Epithelial cell of proximal tubule (primary cell): ENCODE measurements at regions not wholly inside any gene's neighbourhood (a gene's known extent, or its start where the extent isn't known, plus 50 kb on each side); places are given as distances from the start of the nearest gene placed in this dataset.

Experiments
- DNase-seq: peaks from one replicate; pipeline ENCODE4 v3.0.0-alpha.2; 2011; ENCODE audit warnings: low read depth
- H3K4me3 ChIP-seq: 2 replicates; pipeline ENCODE4 v1.5.1; 2011; ENCODE audit warnings: low read depth, mild to moderate bottlenecking, low read length
- TF ChIP-seq, protein P1 (sequence below): conservative IDR thresholded peaks from 2 replicates; pipeline ENCODE4 v1.5.1; 2012; ENCODE audit warnings: low read depth, mild to moderate bottlenecking, low read length

DNA sequence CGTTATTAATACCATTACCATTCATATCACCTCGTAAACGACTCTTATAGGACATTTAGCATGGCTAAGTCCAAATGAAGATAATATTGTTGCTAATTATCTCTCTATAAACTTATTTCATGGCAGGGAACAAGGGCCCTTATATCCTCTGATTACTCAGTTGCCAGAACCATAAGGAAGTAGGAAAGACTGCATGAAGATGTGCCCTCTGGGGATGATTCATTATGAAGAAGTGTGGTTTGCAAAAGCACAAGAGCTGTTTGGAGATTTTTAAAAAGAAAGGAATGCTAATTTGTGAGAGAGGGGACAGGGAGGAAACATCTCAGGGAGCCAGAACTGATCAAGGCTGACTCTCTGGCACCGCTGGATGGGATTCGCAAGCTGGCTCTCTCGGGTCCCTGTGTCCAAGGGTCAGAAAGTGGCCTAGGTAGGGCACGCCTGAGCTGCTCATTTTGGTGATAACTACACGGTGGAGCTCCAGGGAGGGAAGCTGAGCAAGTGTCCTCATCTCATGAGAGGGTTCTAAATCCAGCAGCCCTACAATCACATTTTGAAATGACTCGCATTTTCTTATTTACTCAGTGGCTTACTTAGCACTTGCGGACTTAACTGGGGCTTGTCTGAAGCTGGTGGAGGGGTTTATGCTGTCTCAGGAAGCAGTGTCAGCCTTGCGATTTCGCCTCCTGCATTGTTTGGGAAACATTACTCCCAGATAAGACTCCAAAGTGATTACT is 136.8 kb downstream of the C5orf15 start:
- H3K4me3 ChIP-seq: no peak overlapping the region
- TF ChIP-seq, protein P1, sequence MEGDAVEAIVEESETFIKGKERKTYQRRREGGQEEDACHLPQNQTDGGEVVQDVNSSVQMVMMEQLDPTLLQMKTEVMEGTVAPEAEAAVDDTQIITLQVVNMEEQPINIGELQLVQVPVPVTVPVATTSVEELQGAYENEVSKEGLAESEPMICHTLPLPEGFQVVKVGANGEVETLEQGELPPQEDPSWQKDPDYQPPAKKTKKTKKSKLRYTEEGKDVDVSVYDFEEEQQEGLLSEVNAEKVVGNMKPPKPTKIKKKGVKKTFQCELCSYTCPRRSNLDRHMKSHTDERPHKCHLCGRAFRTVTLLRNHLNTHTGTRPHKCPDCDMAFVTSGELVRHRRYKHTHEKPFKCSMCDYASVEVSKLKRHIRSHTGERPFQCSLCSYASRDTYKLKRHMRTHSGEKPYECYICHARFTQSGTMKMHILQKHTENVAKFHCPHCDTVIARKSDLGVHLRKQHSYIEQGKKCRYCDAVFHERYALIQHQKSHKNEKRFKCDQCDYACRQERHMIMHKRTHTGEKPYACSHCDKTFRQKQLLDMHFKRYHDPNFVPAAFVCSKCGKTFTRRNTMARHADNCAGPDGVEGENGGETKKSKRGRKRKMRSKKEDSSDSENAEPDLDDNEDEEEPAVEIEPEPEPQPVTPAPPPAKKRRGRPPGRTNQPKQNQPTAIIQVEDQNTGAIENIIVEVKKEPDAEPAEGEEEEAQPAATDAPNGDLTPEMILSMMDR: no peak
- DNase-seq: no peak

DNA sequence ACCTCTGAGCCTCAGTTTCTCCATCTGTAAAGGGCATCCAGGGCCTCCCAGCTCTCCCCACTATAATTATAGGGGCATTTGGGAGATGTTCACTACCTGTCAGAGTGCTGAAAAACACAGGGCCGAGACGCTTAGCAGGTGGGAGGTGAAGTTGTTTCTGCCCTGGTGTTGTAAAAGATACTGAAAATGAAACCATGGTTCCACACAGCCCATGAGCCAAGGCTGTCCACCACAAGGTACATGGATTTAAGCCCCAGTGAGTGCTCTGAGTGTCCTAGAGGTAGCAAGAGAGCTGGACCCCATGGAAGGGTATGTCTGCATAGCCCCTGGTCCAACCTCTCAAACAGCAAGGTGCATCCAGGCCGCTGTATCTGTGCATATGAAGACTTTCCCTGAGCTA is 137.5 kb downstream of the C5orf15 start:
- DNase-seq: no peak
- TF ChIP-seq, protein P1: no peak
- no peak overlapping the region for H3K4me3 ChIP-seq

DNA sequence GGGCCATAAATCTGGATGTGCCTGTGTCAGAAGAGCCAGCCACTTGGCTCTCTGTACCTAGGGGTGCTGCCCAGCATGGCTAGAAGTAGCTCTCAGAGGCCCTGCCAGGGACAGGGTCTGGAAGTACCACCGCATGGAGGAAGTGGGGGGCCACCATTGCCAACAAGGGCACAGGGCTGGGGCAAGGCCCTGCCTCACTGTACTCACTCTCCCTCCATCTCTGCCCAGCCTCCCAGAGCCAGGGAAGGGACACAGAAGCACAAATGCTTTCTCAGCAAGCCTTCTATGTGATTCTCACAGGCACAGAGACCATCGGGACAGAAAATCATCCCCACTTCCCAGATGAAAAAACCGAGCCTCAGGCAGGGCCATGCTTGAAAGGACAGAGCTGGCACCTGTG is 138.1 kb downstream of the C5orf15 start:
- TF ChIP-seq, protein P1: no peak
- no peak overlapping the region for H3K4me3 ChIP-seq
- DNase-seq: no peak

DNA sequence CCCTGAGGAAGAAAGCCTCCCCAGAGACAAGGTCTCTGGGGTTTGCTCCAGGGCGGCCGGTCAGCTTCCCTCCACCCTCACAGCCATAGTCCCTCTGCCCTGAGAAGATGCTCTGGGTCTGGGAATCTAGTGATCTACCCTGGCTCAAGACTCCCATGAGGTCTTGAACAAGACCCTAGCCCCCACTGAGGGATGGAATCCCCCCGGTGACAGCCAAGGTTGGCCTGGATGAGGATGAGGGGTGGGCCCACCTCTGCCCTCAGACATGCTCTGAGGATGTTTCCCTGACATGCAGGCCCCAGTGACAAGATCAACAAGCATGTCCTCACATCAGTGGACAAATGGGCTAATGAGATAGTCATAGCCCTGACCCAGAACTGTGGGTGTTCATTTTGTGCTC is 138.6 kb downstream of the C5orf15 start:
- TF ChIP-seq, protein P1: no peak
- no peak for DNase-seq

GRCh38 chr5:133828722-133829121 is 139.7 kb downstream of the C5orf15 start:
- DNase-seq: no peak
- H3K4me3 ChIP-seq: no peak overlapping the region
- TF ChIP-seq, protein P1: no peak

More for the DNA sequence above, 138.6 kb downstream of the C5orf15 start:
- H3K4me3 ChIP-seq: no peak overlapping the region

DNA sequence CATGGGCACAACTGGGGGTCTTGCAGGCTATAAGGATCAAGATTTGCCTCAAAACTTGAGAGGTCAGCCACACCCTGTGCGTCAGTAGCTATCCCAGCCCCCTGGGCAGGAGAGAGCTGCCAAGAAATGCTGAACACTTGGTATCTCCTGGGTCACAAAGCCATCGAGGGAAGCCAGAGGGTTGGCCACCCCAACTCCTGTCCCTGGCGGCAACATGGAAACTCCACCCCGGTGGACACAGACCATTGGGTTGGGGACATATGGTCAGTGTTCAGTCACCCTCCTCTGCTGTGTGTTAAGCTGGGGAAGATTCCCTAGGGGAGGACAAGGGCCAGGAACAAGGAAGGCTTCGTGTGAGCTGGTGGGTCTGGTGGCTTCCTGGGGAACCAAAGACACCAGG is 140.6 kb downstream of the C5orf15 start:
- no peak for DNase-seq
- TF ChIP-seq, protein P1: no peak
- H3K4me3 ChIP-seq: no peak overlapping the region

DNA sequence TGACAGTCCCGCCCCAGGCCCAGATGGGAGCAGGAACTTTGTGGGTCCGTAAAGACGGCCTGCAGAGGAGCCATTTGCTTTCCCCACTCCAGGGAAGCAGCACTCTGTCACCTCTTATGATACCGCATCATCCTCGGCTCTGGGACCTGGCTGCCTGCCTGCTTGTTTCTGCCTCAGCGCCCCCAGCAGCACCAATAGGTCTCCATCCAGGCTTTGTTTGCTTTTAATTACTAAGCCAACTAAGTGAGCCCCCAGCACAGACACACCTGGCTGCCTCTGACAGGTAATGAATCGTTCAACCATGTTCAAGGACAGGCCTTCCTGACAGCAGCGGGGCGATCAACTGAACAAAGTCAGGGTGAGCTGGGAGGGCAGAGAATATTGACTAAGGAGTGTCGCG is 141.4 kb downstream of the C5orf15 start:
- no peak for DNase-seq
- no peak overlapping the region for H3K4me3 ChIP-seq
- TF ChIP-seq, protein P1: no peak
